Liver (tissue), 7 donors: ENCODE measurements at regions not wholly inside any gene's neighbourhood (a gene's known extent, or its start where the extent isn't known, plus 50 kb on each side); places are given as distances from the start of the nearest gene placed in this dataset.

Experiments
- DNase-seq: peaks from one replicate; pipeline ENCODE4 v3.0.0-alpha.2; 2017; ENCODE audit warnings: low spot score
- H3K27ac ChIP-seq, 2 donors: one replicate each; pipeline ENCODE4 v1.7.0; 2013; ENCODE audit warnings: inconsistent platforms in 2 of 2, low read length in 2 of 2, control low read depth in 1 of 2, low read depth in 1 of 2, mild to moderate bottlenecking in 1 of 2
- H3K27me3 ChIP-seq, 4 donors: one replicate each; pipeline versions ENCODE4 v1.6.1 to v1.7.0; 2013; ENCODE audit warnings: low read length in 3 of 4, inconsistent platforms in 1 of 4, mild to moderate bottlenecking in 1 of 4, moderate library complexity in 1 of 4; ENCODE audit not compliant: control insufficient read depth in 4 of 4, insufficient read depth in 4 of 4
- H3K36me3 ChIP-seq, 4 donors: one replicate each; pipeline versions ENCODE4 v1.6.1 to v1.7.0; 2013; ENCODE audit warnings: low read length in 3 of 4, mild to moderate bottlenecking in 3 of 4, low read depth in 1 of 4, moderate library complexity in 1 of 4; ENCODE audit not compliant: control insufficient read depth in 4 of 4, insufficient read depth in 3 of 4
- H3K4me1 ChIP-seq, 4 donors: one replicate each; pipeline versions ENCODE4 v1.6.1 to v1.7.0; 2013; ENCODE audit warnings: low read length in 3 of 4, mild to moderate bottlenecking in 3 of 4, moderate library complexity in 1 of 4; ENCODE audit not compliant: control insufficient read depth in 4 of 4, insufficient read depth in 4 of 4
- H3K4me3 ChIP-seq, 3 donors: one replicate each; pipeline versions ENCODE4 v1.6.1 to v1.7.0; 2013; ENCODE audit warnings: low read length in 3 of 3, control low read depth in 1 of 3, low read depth in 1 of 3, mild to moderate bottlenecking in 1 of 3
- H3K9ac ChIP-seq, 2 donors: one replicate each; pipeline ENCODE4 v1.7.0; 2013; ENCODE audit warnings: low read length in 2 of 2, mild to moderate bottlenecking in 2 of 2, moderate library complexity in 2 of 2, control low read depth in 1 of 2, low read depth in 1 of 2
- H3K9me3 ChIP-seq, 4 donors: one replicate each; pipeline versions ENCODE4 v1.6.1 to v1.7.0; 2013; ENCODE audit warnings: low read length in 3 of 4; ENCODE audit not compliant: control insufficient read depth in 4 of 4
- FOXA1 ChIP-seq: IDR thresholded peaks from 2 replicates; pipeline ENCODE4 v1.6.1; 2016; ENCODE audit warnings: antibody characterized with exemption
- FOXA2 ChIP-seq: IDR thresholded peaks from 2 replicates; pipeline ENCODE4 v1.6.1; 2016; ENCODE audit warnings: antibody characterized with exemption
- GABPA ChIP-seq, 2 donors: IDR thresholded peaks in 1 of 2; conservative IDR thresholded peaks in 1 of 2; 2 replicates each; pipeline ENCODE4 v1.6.1; 2016; ENCODE audit warnings: antibody characterized with exemption in 2 of 2, mild to moderate bottlenecking in 1 of 2, moderate library complexity in 1 of 2
- HNF4A ChIP-seq, 2 donors: conservative IDR thresholded peaks; 2 replicates each; pipeline ENCODE4 v1.6.1; 2016; ENCODE audit warnings: antibody characterized with exemption in 2 of 2, mild to moderate bottlenecking in 2 of 2
- JUND ChIP-seq, 2 donors: IDR thresholded peaks; 2 replicates each; pipeline ENCODE4 v1.6.1; 2016; ENCODE audit warnings: antibody characterized with exemption in 2 of 2
- NR2F2 ChIP-seq: IDR thresholded peaks from 2 replicates; pipeline ENCODE4 v1.6.1; 2016; ENCODE audit warnings: antibody characterized with exemption
- RAD21 ChIP-seq, 2 donors: IDR thresholded peaks; 2 replicates each; pipeline ENCODE4 v1.6.1; 2016; ENCODE audit warnings: antibody characterized with exemption in 2 of 2, mild to moderate bottlenecking in 2 of 2
- RXRA ChIP-seq, 2 donors: IDR thresholded peaks; 2 replicates each; pipeline ENCODE4 v1.6.1; 2017 to 2018; ENCODE audit warnings: antibody characterized with exemption in 2 of 2, mild to moderate bottlenecking in 1 of 2
- YY1 ChIP-seq: IDR thresholded peaks from 2 replicates; pipeline ENCODE4 v1.6.1; 2016; ENCODE audit warnings: antibody characterized with exemption, mild to moderate bottlenecking
- ZBTB33 ChIP-seq: IDR thresholded peaks from 2 replicates; pipeline ENCODE4 v1.6.1; 2016; ENCODE audit warnings: antibody characterized with exemption
- WGBS: extraction: QIAGEN DNeasy Blood & Tissue Kit; methylation state at CpG from one replicate; pipeline ENCODE4 v1.1.7; 2013; 5-methylcytosine and 5-hydroxymethylcytosine counted together
- TF ChIP-seq, protein P1 (sequence below): IDR thresholded peaks from 2 replicates; pipeline ENCODE4 v1.6.1; 2016; ENCODE audit warnings: antibody characterized with exemption, mild to moderate bottlenecking
- donor health status: healthy.
- donor health status: healthy.
- donor health status: healthy.
- donor health status: healthy.

GRCh38 chr5:28415791-28416443 is 1377.5 kb upstream of the CDH9 start:
- TF ChIP-seq HNF4A (conservative IDR thresholded peaks at IDR 0.05) (no peak), JUND (IDR thresholded peaks at IDR 0.05) (no peak), ZBTB33 (no peak), FOXA1 (no peak), RXRA (IDR thresholded peaks at IDR 0.05) (no peak), FOXA2 (no peak)
- H3K4me1 ChIP-seq, result no peaks in the 10 kb centered on the region
- H3K36me3 ChIP-seq, result no peaks in the 10 kb centered on the region
- no peak for DNase-seq
- no peak overlapping the region for H3K27ac ChIP-seq
- peaks cover 0 to 4% (median 0%) of the 10 kb centered on the region in 4 donors for H3K9me3 ChIP-seq
- H3K27me3 ChIP-seq, result no peaks in the 10 kb centered on the region
- WGBS, result 75% methylated on average over 2 of the region's 2 CpGs
- no peak overlapping the region for H3K9ac ChIP-seq
- no peak overlapping the region for H3K4me3 ChIP-seq

- Histone ChIP-seq H3K4me1 (no peaks in the 10 kb centered on the region), H3K4me3 (no peak overlapping the region), H3K36me3 (no peaks in the 10 kb centered on the region), H3K27ac (no peak overlapping the region), H3K9ac (no peak overlapping the region), H3K27me3 (no peaks in the 10 kb centered on the region), H3K9me3 (peaks cover 0 to 4% (median 0%) of the 10 kb centered on the region in 4 donors)
- no peak for DNase-seq
- 83% methylated on average over 1 of the region's 1 CpG for WGBS
- TF ChIP-seq FOXA1 (no peak), NR2F2 (no peak), YY1 (no peak), RAD21 (IDR thresholded peaks at IDR 0.05) (no peak), FOXA2 (no peak), ZBTB33 (no peak)
These were observed 1376.2 kb upstream of the CDH9 start for GRCh38 chr5:28414619-28415018.

DNA sequence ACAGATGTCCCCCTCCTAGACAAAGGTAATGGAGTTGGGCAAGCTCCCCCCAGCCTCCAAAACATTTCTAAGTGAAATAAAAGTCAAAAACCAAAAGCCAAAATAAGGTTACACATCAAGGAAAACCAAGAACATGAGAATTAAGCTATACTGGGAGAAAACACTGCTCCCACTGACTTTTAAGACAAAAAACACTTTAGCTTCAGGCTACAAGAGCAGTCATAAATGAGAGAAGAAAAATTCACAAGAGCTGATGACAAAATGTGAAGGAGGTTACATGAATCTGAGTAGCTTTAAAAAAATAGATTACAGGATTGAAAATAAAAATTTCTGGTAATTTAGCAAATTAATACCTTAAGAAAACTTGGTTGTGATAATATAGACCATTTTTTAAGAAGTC is 1370.3 kb upstream of the CDH9 start:
- DNase-seq, result no peak

More for the DNA sequence above, 1370.3 kb upstream of the CDH9 start:
- Histone ChIP-seq H3K4me3 (no peak overlapping the region), H3K27ac (no peak overlapping the region), H3K4me1 (no peaks in the 10 kb centered on the region), H3K36me3 (no peaks in the 10 kb centered on the region), H3K9me3 (peaks cover 0 to 4% (median 0%) of the 10 kb centered on the region in 4 donors), H3K9ac (no peak overlapping the region), H3K27me3 (no peaks in the 10 kb centered on the region)
- TF ChIP-seq, protein P1, sequence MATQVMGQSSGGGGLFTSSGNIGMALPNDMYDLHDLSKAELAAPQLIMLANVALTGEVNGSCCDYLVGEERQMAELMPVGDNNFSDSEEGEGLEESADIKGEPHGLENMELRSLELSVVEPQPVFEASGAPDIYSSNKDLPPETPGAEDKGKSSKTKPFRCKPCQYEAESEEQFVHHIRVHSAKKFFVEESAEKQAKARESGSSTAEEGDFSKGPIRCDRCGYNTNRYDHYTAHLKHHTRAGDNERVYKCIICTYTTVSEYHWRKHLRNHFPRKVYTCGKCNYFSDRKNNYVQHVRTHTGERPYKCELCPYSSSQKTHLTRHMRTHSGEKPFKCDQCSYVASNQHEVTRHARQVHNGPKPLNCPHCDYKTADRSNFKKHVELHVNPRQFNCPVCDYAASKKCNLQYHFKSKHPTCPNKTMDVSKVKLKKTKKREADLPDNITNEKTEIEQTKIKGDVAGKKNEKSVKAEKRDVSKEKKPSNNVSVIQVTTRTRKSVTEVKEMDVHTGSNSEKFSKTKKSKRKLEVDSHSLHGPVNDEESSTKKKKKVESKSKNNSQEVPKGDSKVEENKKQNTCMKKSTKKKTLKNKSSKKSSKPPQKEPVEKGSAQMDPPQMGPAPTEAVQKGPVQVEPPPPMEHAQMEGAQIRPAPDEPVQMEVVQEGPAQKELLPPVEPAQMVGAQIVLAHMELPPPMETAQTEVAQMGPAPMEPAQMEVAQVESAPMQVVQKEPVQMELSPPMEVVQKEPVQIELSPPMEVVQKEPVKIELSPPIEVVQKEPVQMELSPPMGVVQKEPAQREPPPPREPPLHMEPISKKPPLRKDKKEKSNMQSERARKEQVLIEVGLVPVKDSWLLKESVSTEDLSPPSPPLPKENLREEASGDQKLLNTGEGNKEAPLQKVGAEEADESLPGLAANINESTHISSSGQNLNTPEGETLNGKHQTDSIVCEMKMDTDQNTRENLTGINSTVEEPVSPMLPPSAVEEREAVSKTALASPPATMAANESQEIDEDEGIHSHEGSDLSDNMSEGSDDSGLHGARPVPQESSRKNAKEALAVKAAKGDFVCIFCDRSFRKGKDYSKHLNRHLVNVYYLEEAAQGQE, result no peak
- TF ChIP-seq FOXA2 (no peak), HNF4A (conservative IDR thresholded peaks at IDR 0.05) (no peak), JUND (IDR thresholded peaks at IDR 0.05) (no peak), FOXA1 (no peak), GABPA (IDR thresholded peaks at IDR 0.05 in 1 of 2, conservative IDR thresholded peaks at IDR 0.05 in 1 of 2) (no peak), RAD21 (IDR thresholded peaks at IDR 0.05) (no peak)
